ENCODE measurements at regions not wholly inside any gene's neighbourhood (a gene's known extent, or its start where the extent isn't known, plus 50 kb on each side); places are given as distances from the start of the nearest gene placed in this dataset.

DNA sequence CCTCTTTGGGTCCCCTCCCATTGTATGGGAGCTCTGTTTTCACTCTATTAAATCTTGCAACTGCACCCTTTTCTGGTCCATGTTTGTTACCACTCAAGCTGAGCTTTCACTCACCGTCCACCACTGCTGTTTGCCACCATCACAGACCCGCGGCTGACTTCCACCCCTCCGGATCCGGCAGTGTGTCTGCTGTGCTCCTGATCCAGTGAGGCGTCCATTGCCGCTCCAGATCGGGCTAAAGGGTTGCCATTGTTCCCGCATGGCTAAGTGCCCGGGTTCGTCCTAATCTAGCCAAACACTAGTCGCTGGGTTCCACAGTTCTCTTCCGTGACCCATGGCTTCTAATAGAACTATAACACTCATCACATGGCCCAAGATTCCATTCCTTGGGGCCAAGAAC lies 157.2 kb downstream of the SEC16B start:
- DNase-seq (ENCODE audit: low read depth in 2 of 2): no peak
- H4K20me1 ChIP-seq (ENCODE audit: control insufficient read depth, extremely low read depth, insufficient read depth, low read length): no peaks in the 10 kb centered on the region
- no peaks in the 10 kb centered on the region for H3K4me1 ChIP-seq (ENCODE audit: control insufficient read depth, extremely low read depth, insufficient read depth, low read length)
- H3K9ac ChIP-seq (ENCODE audit: insufficient read depth, low read length): no peak overlapping the region
- no peaks in the 10 kb centered on the region for H3K79me2 ChIP-seq (ENCODE audit: control insufficient read depth, insufficient read depth, low read length)
- H2AFZ ChIP-seq (ENCODE audit: low read length): no peak overlapping the region
- no peaks in the 10 kb centered on the region for H3K36me3 ChIP-seq (ENCODE audit: control insufficient read depth, insufficient read depth, low read length)
- H3K4me3 ChIP-seq (replicated peaks in 1 of 4; ENCODE audit: control extremely low read depth in 1 of 4, insufficient read depth in 1 of 4, low read depth in 3 of 4, low read length in 4 of 4): no peak overlapping the region
- no peak overlapping the region for H3K4me2 ChIP-seq (ENCODE audit: extremely low read depth, insufficient read depth, low read length)
- TF ChIP-seq EZH2 (IDR thresholded peaks at IDR 0.05; ENCODE audit: low read length, missing control alignments) (no peak), CTCF (conservative IDR thresholded peaks at IDR 0.05 in 1 of 2, IDR thresholded peaks at IDR 0.05 in 1 of 2; ENCODE audit: low read depth in 1 of 2, low read length in 2 of 2) (no peak)
- H3K27ac ChIP-seq (ENCODE audit: insufficient read depth, low read length): no peak overlapping the region
- no peaks in the 10 kb centered on the region for H3K9me3 ChIP-seq (ENCODE audit: control insufficient read depth, insufficient read depth, low read depth, low read length)
- H3K27me3 ChIP-seq (ENCODE audit: control insufficient read depth, insufficient read depth, low read length): peaks cover 3% of the 10 kb centered on the region

- TF ChIP-seq CTCF (conservative IDR thresholded peaks at IDR 0.05 in 1 of 2, IDR thresholded peaks at IDR 0.05 in 1 of 2; ENCODE audit: low read depth in 1 of 2, low read length in 2 of 2) (no peak), EZH2 (IDR thresholded peaks at IDR 0.05; ENCODE audit: low read length, missing control alignments) (no peak)
- H2AFZ ChIP-seq (ENCODE audit: low read length): no peak overlapping the region
- H3K27ac ChIP-seq (ENCODE audit: insufficient read depth, low read length): no peak overlapping the region
- H4K20me1 ChIP-seq (ENCODE audit: control insufficient read depth, extremely low read depth, insufficient read depth, low read length): no peaks in the 10 kb centered on the region
- H3K79me2 ChIP-seq (ENCODE audit: control insufficient read depth, insufficient read depth, low read length): no peaks in the 10 kb centered on the region
- no peak overlapping the region for H3K9ac ChIP-seq (ENCODE audit: insufficient read depth, low read length)
- no peak for DNase-seq (ENCODE audit: low read depth in 2 of 2)
- no peak overlapping the region for H3K4me3 ChIP-seq (replicated peaks in 1 of 4; ENCODE audit: control extremely low read depth in 1 of 4, insufficient read depth in 1 of 4, low read depth in 3 of 4, low read length in 4 of 4)
- peaks cover 3% of the 10 kb centered on the region for H3K27me3 ChIP-seq (ENCODE audit: control insufficient read depth, insufficient read depth, low read length)
- H3K4me2 ChIP-seq (ENCODE audit: extremely low read depth, insufficient read depth, low read length): no peak overlapping the region
- no peaks in the 10 kb centered on the region for H3K4me1 ChIP-seq (ENCODE audit: control insufficient read depth, extremely low read depth, insufficient read depth, low read length)
- no peaks in the 10 kb centered on the region for H3K9me3 ChIP-seq (ENCODE audit: control insufficient read depth, insufficient read depth, low read depth, low read length)
- no peaks in the 10 kb centered on the region for H3K36me3 ChIP-seq (ENCODE audit: control insufficient read depth, insufficient read depth, low read length)
Observed at GRCh38 chr1:177812144-177812543, 157.7 kb downstream of the SEC16B start.

DNA sequence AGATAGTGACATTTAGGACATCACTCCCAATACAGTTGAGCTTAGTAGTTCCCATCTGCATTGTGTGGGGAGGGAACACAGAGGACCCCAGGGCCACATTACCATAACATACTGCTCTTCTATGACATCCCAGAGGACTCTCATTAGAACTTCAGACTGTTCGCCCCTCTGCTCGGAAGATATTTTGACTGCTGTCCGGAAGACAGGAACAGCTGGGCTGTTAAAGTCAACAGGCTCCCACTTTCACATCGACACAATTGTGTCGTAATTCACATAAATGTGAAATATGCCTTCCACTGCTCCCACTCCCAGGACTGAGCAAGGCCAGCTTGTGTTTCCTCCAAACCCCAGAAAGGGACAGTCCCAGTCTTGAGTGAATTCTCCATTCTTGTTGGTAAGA lies 158.4 kb downstream of the SEC16B start:
- H3K9ac ChIP-seq (ENCODE audit: insufficient read depth, low read length): no peak overlapping the region
- peaks cover 3% of the 10 kb centered on the region for H3K27me3 ChIP-seq (ENCODE audit: control insufficient read depth, insufficient read depth, low read length)
- H3K9me3 ChIP-seq (ENCODE audit: control insufficient read depth, insufficient read depth, low read depth, low read length): no peaks in the 10 kb centered on the region
- no peak overlapping the region for H3K27ac ChIP-seq (ENCODE audit: insufficient read depth, low read length)
- peak in 1 of 2 donors; percentile 4 for DNase-seq (ENCODE audit: low read depth in 2 of 2)
- no peaks in the 10 kb centered on the region for H4K20me1 ChIP-seq (ENCODE audit: control insufficient read depth, extremely low read depth, insufficient read depth, low read length)
- no peaks in the 10 kb centered on the region for H3K79me2 ChIP-seq (ENCODE audit: control insufficient read depth, insufficient read depth, low read length)
- no peaks in the 10 kb centered on the region for H3K4me1 ChIP-seq (ENCODE audit: control insufficient read depth, extremely low read depth, insufficient read depth, low read length)
- no peaks in the 10 kb centered on the region for H3K36me3 ChIP-seq (ENCODE audit: control insufficient read depth, insufficient read depth, low read length)
- TF ChIP-seq CTCF (conservative IDR thresholded peaks at IDR 0.05 in 1 of 2, IDR thresholded peaks at IDR 0.05 in 1 of 2; ENCODE audit: low read depth in 1 of 2, low read length in 2 of 2): no peak
- TF ChIP-seq EZH2 (IDR thresholded peaks at IDR 0.05; ENCODE audit: low read length, missing control alignments): no peak
- H3K4me3 ChIP-seq (replicated peaks in 1 of 4; ENCODE audit: control extremely low read depth in 1 of 4, insufficient read depth in 1 of 4, low read depth in 3 of 4, low read length in 4 of 4): no peak overlapping the region
- no peak overlapping the region for H3K4me2 ChIP-seq (ENCODE audit: extremely low read depth, insufficient read depth, low read length)
- H2AFZ ChIP-seq (ENCODE audit: low read length): no peak overlapping the region
